MM.1S (cell line): ENCODE measurements at regions not wholly inside any gene's neighbourhood (a gene's known extent, or its start where the extent isn't known, plus 50 kb on each side); places are given as distances from the start of the nearest gene placed in this dataset.

Experiments used
- DNase-seq: peaks from one replicate; pipeline ENCODE4 v3.0.0-alpha.2; 2015
- H2AFZ ChIP-seq: fragments of 300-600 bp; sonication (generic); 2 replicates; pipeline ENCODE4 v1.6.0; 2016; ENCODE audit warnings: antibody characterized with exemption, low read length
- H3F3A ChIP-seq: fragments of 300-600 bp; sonication (generic); 2 replicates; pipeline ENCODE4 v1.6.1; 2016; ENCODE audit warnings: mild to moderate bottlenecking, antibody characterized with exemption, low read length, moderate library complexity, mixed read lengths; ENCODE audit not compliant: insufficient read depth
- H3K27ac ChIP-seq: fragments of 300-600 bp; sonication (generic); 2 replicates; pipeline ENCODE4 v1.5.1; 2016; ENCODE audit warnings: mild to moderate bottlenecking, low read length
- H3K27me3 ChIP-seq: fragments of 300-600 bp; sonication (generic); replicated peaks from 2 replicates; pipeline ENCODE4 v1.6.0; 2016; ENCODE audit warnings: low read length; ENCODE audit not compliant: insufficient read depth
- H3K36me3 ChIP-seq: fragments of 300-600 bp; sonication (generic); replicated peaks from 2 replicates; pipeline ENCODE4 v1.6.1; 2016; ENCODE audit warnings: mild to moderate bottlenecking, low read length, mixed read lengths; ENCODE audit not compliant: insufficient read depth
- H3K4me1 ChIP-seq: fragments of 300-600 bp; sonication (generic); 2 replicates; pipeline ENCODE4 v1.6.1; 2016; ENCODE audit warnings: low read length, mixed read lengths
- H3K4me2 ChIP-seq: fragments of 300-600 bp; sonication (generic); 2 replicates; pipeline ENCODE4 v1.6.0; 2016; ENCODE audit warnings: low read depth, low read length
- H3K4me3 ChIP-seq: fragments of 300-600 bp; sonication (generic); 2 replicates; pipeline ENCODE4 v1.5.1; 2016; ENCODE audit warnings: low read length, mixed read lengths
- H3K79me2 ChIP-seq: fragments of 300-600 bp; sonication (generic); 2 replicates; pipeline ENCODE4 v1.6.1; 2016; ENCODE audit warnings: mixed run types, low read length, mixed read lengths
- H3K9ac ChIP-seq: fragments of 300-600 bp; sonication (generic); 2 replicates; pipeline ENCODE4 v1.6.1; 2016; ENCODE audit warnings: low read length, mixed read lengths
- H3K9me2 ChIP-seq: fragments of 300-600 bp; sonication (generic); replicated peaks from 2 replicates; pipeline ENCODE4 v1.6.1; 2016; ENCODE audit warnings: mild to moderate bottlenecking, low read length, mixed read lengths; ENCODE audit not compliant: insufficient read depth
- H3K9me3 ChIP-seq: fragments of 300-600 bp; sonication (generic); replicated peaks from 2 replicates; pipeline ENCODE4 v1.6.1; 2016; ENCODE audit warnings: mild to moderate bottlenecking, low read length, mixed read lengths; ENCODE audit not compliant: insufficient read depth
- H4K20me1 ChIP-seq: fragments of 300-600 bp; sonication (generic); 2 replicates; pipeline ENCODE4 v1.6.1; 2016; ENCODE audit warnings: mild to moderate bottlenecking, low read length, moderate library complexity, mixed read lengths; ENCODE audit not compliant: insufficient read depth
- EZH2 ChIP-seq: fragments of 300-600 bp; sonication (generic); optimal IDR thresholded peaks from 2 replicates; pipeline ENCODE3; 2017; ENCODE audit warnings: low read depth, mild to moderate bottlenecking, antibody characterized with exemption, low read length, mixed read lengths
- EZH2phosphoT487 ChIP-seq: fragments of 300-600 bp; sonication (generic); IDR thresholded peaks from 2 replicates; pipeline ENCODE4 v1.6.1; 2018; ENCODE audit warnings: antibody characterized with exemption, low read length
- TF ChIP-seq, protein P1 (sequence below): fragments of 300-600 bp; sonication (generic); IDR thresholded peaks from 2 replicates; pipeline ENCODE4 v1.5.1; 2016; ENCODE audit warnings: antibody characterized with exemption, low read length, mixed read lengths

DNA sequence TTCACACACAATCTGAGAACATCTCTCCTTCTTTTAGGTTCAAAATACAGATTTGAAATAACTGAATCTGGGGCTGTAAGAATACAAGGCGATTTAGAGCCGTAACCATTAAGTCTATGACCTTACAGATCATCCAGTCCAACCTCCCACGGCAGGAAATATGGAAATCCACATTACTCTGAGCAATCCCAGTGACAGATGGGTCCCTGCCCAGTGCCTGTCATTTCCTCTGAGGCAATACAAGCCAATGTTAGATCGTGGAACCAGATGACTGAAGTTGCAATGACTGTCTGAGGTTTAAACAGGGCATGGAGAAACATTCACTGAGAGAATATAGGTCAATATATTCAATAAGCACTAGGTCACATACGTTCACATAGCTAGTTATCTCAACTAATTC, 77.4 kb upstream of the OR5AK2 start:
- Histone ChIP-seq H3K9ac (no peak overlapping the region), H2AFZ (no peak overlapping the region), H3K36me3 (no peaks in the 10 kb centered on the region), H3K9me2 (no peaks in the 10 kb centered on the region), H3K4me3 (no peak overlapping the region), H3K27ac (no peak overlapping the region), H3K9me3 (no peaks in the 10 kb centered on the region), H3K27me3 (no peaks in the 10 kb centered on the region), H3K79me2 (no peaks in the 10 kb centered on the region), H4K20me1 (no peaks in the 10 kb centered on the region), H3K4me2 (no peak overlapping the region), H3F3A (no peaks in the 10 kb centered on the region), H3K4me1 (no peaks in the 10 kb centered on the region)
- TF ChIP-seq EZH2phosphoT487 (no peak), EZH2 (no peak)
- TF ChIP-seq, protein P1, sequence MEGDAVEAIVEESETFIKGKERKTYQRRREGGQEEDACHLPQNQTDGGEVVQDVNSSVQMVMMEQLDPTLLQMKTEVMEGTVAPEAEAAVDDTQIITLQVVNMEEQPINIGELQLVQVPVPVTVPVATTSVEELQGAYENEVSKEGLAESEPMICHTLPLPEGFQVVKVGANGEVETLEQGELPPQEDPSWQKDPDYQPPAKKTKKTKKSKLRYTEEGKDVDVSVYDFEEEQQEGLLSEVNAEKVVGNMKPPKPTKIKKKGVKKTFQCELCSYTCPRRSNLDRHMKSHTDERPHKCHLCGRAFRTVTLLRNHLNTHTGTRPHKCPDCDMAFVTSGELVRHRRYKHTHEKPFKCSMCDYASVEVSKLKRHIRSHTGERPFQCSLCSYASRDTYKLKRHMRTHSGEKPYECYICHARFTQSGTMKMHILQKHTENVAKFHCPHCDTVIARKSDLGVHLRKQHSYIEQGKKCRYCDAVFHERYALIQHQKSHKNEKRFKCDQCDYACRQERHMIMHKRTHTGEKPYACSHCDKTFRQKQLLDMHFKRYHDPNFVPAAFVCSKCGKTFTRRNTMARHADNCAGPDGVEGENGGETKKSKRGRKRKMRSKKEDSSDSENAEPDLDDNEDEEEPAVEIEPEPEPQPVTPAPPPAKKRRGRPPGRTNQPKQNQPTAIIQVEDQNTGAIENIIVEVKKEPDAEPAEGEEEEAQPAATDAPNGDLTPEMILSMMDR: no peak
- no peak for DNase-seq

GRCh38 chr11:56910785-56911184, 77.9 kb upstream of the OR5AK2 start:
- TF ChIP-seq, protein P1: no peak
- TF ChIP-seq EZH2 (no peak), EZH2phosphoT487 (no peak)
- no peaks in the 10 kb centered on the region for H4K20me1 ChIP-seq
- no peak overlapping the region for H2AFZ ChIP-seq
- no peak for DNase-seq
- no peaks in the 10 kb centered on the region for H3F3A ChIP-seq
- no peaks in the 10 kb centered on the region for H3K9me2 ChIP-seq
- H3K9ac ChIP-seq: no peak overlapping the region
- no peak overlapping the region for H3K4me3 ChIP-seq
- H3K79me2 ChIP-seq: no peaks in the 10 kb centered on the region
- no peaks in the 10 kb centered on the region for H3K9me3 ChIP-seq
- H3K27ac ChIP-seq: no peak overlapping the region
- H3K4me1 ChIP-seq: no peaks in the 10 kb centered on the region
- H3K36me3 ChIP-seq: no peaks in the 10 kb centered on the region
- H3K27me3 ChIP-seq: no peaks in the 10 kb centered on the region
- no peak overlapping the region for H3K4me2 ChIP-seq

GRCh38 chr11:56910046-56910773, 78.5 kb upstream of the OR5AK2 start:
- no peak for TF ChIP-seq EZH2phosphoT487
- TF ChIP-seq, protein P1: no peak
- TF ChIP-seq EZH2: no peak
- Histone ChIP-seq H3F3A (no peaks in the 10 kb centered on the region), H2AFZ (no peak overlapping the region), H3K9me3 (no peaks in the 10 kb centered on the region), H3K79me2 (no peaks in the 10 kb centered on the region), H3K27ac (no peak overlapping the region), H3K4me1 (no peaks in the 10 kb centered on the region), H3K36me3 (no peaks in the 10 kb centered on the region), H3K9ac (no peak overlapping the region), H3K9me2 (no peaks in the 10 kb centered on the region), H4K20me1 (no peaks in the 10 kb centered on the region), H3K4me2 (no peak overlapping the region), H3K4me3 (no peak overlapping the region), H3K27me3 (no peaks in the 10 kb centered on the region)
- no peak for DNase-seq
